Suprapubic skin (tissue), 3 donors: ENCODE measurements at regions not wholly inside any gene's neighbourhood (a gene's known extent, or its start where the extent isn't known, plus 50 kb on each side); places are given as distances from the start of the nearest gene placed in this dataset.

Experiments used
- POLR2AphosphoS5 ChIP-seq, 3 donors: sonication (generic); formaldehyde crosslinking; IDR thresholded peaks; one replicate each; pipeline ENCODE4 v1.6.1; 2017; ENCODE audit warnings: antibody characterized with exemption in 3 of 3
- TF ChIP-seq, protein P1 (sequence below), 2 donors: fragments of 200-600 bp in 1 of 2; fragments of 450-650 bp in 1 of 2; sonication (generic) in 1 of 2; IDR thresholded peaks; one replicate each; pipeline ENCODE4 v1.5.1; 2016 to 2019; ENCODE audit warnings: antibody characterized with exemption in 2 of 2, mild to moderate bottlenecking in 1 of 2, moderate library complexity in 1 of 2

DNA sequence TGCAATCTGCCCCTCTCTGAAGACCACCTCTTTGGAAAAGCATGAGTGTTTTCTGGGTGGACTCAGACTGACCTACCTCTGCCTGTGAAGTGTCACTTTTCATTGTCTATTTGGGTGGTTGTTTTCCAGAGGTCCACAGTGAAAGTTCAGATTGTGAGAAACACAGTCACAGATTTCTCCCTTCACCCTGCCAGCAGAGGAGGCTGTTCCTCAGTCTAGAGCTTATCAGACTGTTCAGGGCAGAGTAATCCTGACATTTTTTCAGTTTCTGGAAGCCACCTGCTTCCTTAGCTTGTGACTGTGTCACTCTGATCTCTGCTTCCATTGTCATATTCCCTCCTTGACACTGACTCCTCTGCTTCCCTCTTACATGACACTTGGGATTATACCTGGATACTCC is 55.4 kb upstream of the RMP24 start:
- TF ChIP-seq, protein P1, sequence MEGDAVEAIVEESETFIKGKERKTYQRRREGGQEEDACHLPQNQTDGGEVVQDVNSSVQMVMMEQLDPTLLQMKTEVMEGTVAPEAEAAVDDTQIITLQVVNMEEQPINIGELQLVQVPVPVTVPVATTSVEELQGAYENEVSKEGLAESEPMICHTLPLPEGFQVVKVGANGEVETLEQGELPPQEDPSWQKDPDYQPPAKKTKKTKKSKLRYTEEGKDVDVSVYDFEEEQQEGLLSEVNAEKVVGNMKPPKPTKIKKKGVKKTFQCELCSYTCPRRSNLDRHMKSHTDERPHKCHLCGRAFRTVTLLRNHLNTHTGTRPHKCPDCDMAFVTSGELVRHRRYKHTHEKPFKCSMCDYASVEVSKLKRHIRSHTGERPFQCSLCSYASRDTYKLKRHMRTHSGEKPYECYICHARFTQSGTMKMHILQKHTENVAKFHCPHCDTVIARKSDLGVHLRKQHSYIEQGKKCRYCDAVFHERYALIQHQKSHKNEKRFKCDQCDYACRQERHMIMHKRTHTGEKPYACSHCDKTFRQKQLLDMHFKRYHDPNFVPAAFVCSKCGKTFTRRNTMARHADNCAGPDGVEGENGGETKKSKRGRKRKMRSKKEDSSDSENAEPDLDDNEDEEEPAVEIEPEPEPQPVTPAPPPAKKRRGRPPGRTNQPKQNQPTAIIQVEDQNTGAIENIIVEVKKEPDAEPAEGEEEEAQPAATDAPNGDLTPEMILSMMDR (IDR thresholded peaks at IDR 0.05), result peak in 1 of 2 donors; percentile 5
- no peak for TF ChIP-seq POLR2AphosphoS5 (IDR thresholded peaks at IDR 0.05)
